CD8-positive, alpha-beta memory T cell (primary cell): ENCODE measurements at regions not wholly inside any gene's neighbourhood (a gene's known extent, or its start where the extent isn't known, plus 50 kb on each side); places are given as distances from the start of the nearest gene placed in this dataset.

Experiments
- CTCF ChIA-PET: fragments of 350-600 bp; sonication (Branson Sonifier 250); formaldehyde crosslinking; loops from one replicate; lab custom pipeline; 2021; ENCODE audit warnings: antibody characterized with exemption; lab: Charles Lee
- POLR2A ChIA-PET: fragments of 350-600 bp; sonication (Branson Sonifier 250); formaldehyde crosslinking; loops from one replicate; lab custom pipeline; 2021; ENCODE audit warnings: antibody characterized with exemption; lab: Charles Lee
- DNase-seq, 5 donors: peaks; one replicate each; pipeline versions ENCODE4 v3.0.0 to v3.0.0-alpha.2; 2020 to 2022; ENCODE audit warnings: mixed read lengths in 1 of 5
- H3K27ac ChIP-seq: one replicate; pipeline ENCODE4 v1.7.0; 2013; ENCODE audit warnings: low read depth, mild to moderate bottlenecking, low read length, moderate library complexity
- H3K27me3 ChIP-seq: 2 replicates; pipeline ENCODE4 v1.7.0; 2013; ENCODE audit warnings: low read length, mild to moderate bottlenecking; ENCODE audit not compliant: insufficient read depth, poor library complexity, severe bottlenecking
- H3K36me3 ChIP-seq: 2 replicates; pipeline ENCODE4 v1.7.0; 2013; ENCODE audit warnings: mild to moderate bottlenecking, low read length, moderate library complexity; ENCODE audit not compliant: insufficient read depth
- H3K4me1 ChIP-seq: 2 replicates; pipeline ENCODE4 v1.7.0; 2013; ENCODE audit warnings: mild to moderate bottlenecking, low read length, moderate library complexity; ENCODE audit not compliant: insufficient read depth
- H3K4me3 ChIP-seq: 2 replicates; pipeline ENCODE4 v1.7.0; 2013; ENCODE audit warnings: mild to moderate bottlenecking, low read length
- H3K9me3 ChIP-seq: 2 replicates; pipeline ENCODE4 v1.7.0; 2013; ENCODE audit warnings: mild to moderate bottlenecking, low read length
- H3K27ac Mint-ChIP-seq, 8 donors: one replicate each; pipeline ENCODE4 v1.8.0; 2020 to 2021; ENCODE audit warnings: mixed read lengths in 8 of 8, mild to moderate bottlenecking in 6 of 8, inconsistent platforms in 3 of 8, moderate library complexity in 3 of 8
- H3K27me3 Mint-ChIP-seq, 2 donors: one replicate each; pipeline ENCODE4 v1.8.0; 2020 to 2021; ENCODE audit warnings: mixed read lengths in 2 of 2, mild to moderate bottlenecking in 1 of 2, moderate library complexity in 1 of 2
- H3K36me3 Mint-ChIP-seq, 3 donors: one replicate each; pipeline ENCODE4 v1.8.0; 2020 to 2021; ENCODE audit warnings: mixed read lengths in 3 of 3, inconsistent platforms in 1 of 3, mild to moderate bottlenecking in 1 of 3
- H3K4me1 Mint-ChIP-seq, 3 donors: one replicate each; pipeline ENCODE4 v1.8.0; 2020 to 2021; ENCODE audit warnings: mixed read lengths in 3 of 3, inconsistent platforms in 1 of 3, mild to moderate bottlenecking in 1 of 3
- H3K4me3 Mint-ChIP-seq, 7 donors: one replicate each; pipeline ENCODE4 v1.8.0; 2020 to 2021; ENCODE audit warnings: mixed read lengths in 7 of 7, mild to moderate bottlenecking in 6 of 7, moderate library complexity in 4 of 7, inconsistent platforms in 2 of 7
- H3K9me3 Mint-ChIP-seq, 5 donors: one replicate each; pipeline ENCODE4 v1.8.0; 2020 to 2022; ENCODE audit warnings: mixed read lengths in 5 of 5, mild to moderate bottlenecking in 3 of 5, moderate library complexity in 2 of 5, inconsistent platforms in 1 of 5

- Mint-ChIP-seq H3K36me3 (no peaks in the 10 kb centered on the region), H3K4me1 (no peaks in the 10 kb centered on the region), H3K9me3 (no peaks in the 10 kb centered on the region), H3K4me3 (no peak overlapping the region), H3K27me3 (peaks cover 17 to 40% of the 10 kb centered on the region in 2 donors), H3K27ac (no peak overlapping the region)
- Histone ChIP-seq H3K36me3 (no peaks in the 10 kb centered on the region), H3K9me3 (no peaks in the 10 kb centered on the region), H3K4me3 (no peak overlapping the region), H3K4me1 (no peaks in the 10 kb centered on the region), H3K27ac (no peak overlapping the region), H3K27me3 (peaks cover 3% of the 10 kb centered on the region)
- DNase-seq, result no peak
- ChIA-PET POLR2A (no interaction called here), CTCF (interaction anchor here (1.1 kb wide), 1 partner anchor 12 kb away, joined by 3 read pairs; no protein-coding TSS in a partner anchor)
Observed at GRCh38 chr3:150293401-150294001, 114.6 kb upstream of the TSC22D2 start.

- H3K9me3 Mint-ChIP-seq, result no peaks in the 10 kb centered on the region
Observed at GRCh38 chr3:150292891-150293290, 115.2 kb upstream of the TSC22D2 start.

GRCh38 chr3:150291515-150291914 lies 116.6 kb upstream of the TSC22D2 start:
- Histone ChIP-seq H3K36me3 (no peaks in the 10 kb centered on the region), H3K9me3 (no peaks in the 10 kb centered on the region), H3K4me1 (no peaks in the 10 kb centered on the region), H3K27me3 (peaks cover under 1% of the 10 kb centered on the region), H3K27ac (no peak overlapping the region), H3K4me3 (no peak overlapping the region)
- Mint-ChIP-seq H3K4me3 (no peak overlapping the region), H3K27me3 (peaks cover 17 to 46% of the 10 kb centered on the region in 2 donors), H3K4me1 (no peaks in the 10 kb centered on the region), H3K9me3 (no peaks in the 10 kb centered on the region), H3K27ac (no peak overlapping the region), H3K36me3 (no peaks in the 10 kb centered on the region)
- no peak for DNase-seq
- CTCF ChIA-PET, result no interaction called here
- POLR2A ChIA-PET, result no interaction called here

More at GRCh38 chr3:150292891-150293290, 115.2 kb upstream of the TSC22D2 start:
- Histone ChIP-seq H3K27ac (no peak overlapping the region), H3K4me1 (no peaks in the 10 kb centered on the region), H3K9me3 (no peaks in the 10 kb centered on the region), H3K27me3 (peaks cover 3% of the 10 kb centered on the region), H3K4me3 (no peak overlapping the region), H3K36me3 (no peaks in the 10 kb centered on the region)
- Mint-ChIP-seq H3K27ac (no peak overlapping the region), H3K4me3 (no peak overlapping the region), H3K36me3 (no peaks in the 10 kb centered on the region), H3K4me1 (no peaks in the 10 kb centered on the region), H3K27me3 (peaks cover 17 to 42% of the 10 kb centered on the region in 2 donors)
- CTCF ChIA-PET, result no interaction called here
- POLR2A ChIA-PET, result no interaction called here
- no peak for DNase-seq

- no peak overlapping the region for H3K27ac Mint-ChIP-seq
- ChIA-PET POLR2A (no interaction called here), CTCF (interaction anchor here (0.7 to 2.3 kb wide), 8 partner anchors 9 to 217 kb away, joined by 3 to 22 read pairs (median 5); partner anchors contain the start of gene TSC22D2)
- peaks cover 7 to 38% of the 10 kb centered on the region in 2 donors for H3K27me3 Mint-ChIP-seq
- no peak overlapping the region for H3K4me3 Mint-ChIP-seq
- Histone ChIP-seq H3K9me3 (no peaks in the 10 kb centered on the region), H3K27ac (no peak overlapping the region), H3K4me1 (no peaks in the 10 kb centered on the region), H3K36me3 (no peaks in the 10 kb centered on the region), H3K4me3 (no peak overlapping the region), H3K27me3 (no peaks in the 10 kb centered on the region)
- no peaks in the 10 kb centered on the region for H3K9me3 Mint-ChIP-seq
- H3K36me3 Mint-ChIP-seq, result no peaks in the 10 kb centered on the region
- H3K4me1 Mint-ChIP-seq, result no peaks in the 10 kb centered on the region
- DNase-seq, result peak in 3 of 5 donors; percentile 35 to 47 (median 45)
Observed at GRCh38 chr3:150286390-150287147, 121.5 kb upstream of the TSC22D2 start.

- H3K36me3 ChIP-seq, result no peaks in the 10 kb centered on the region
- H3K27ac Mint-ChIP-seq, result peak overlapping the region in 2 of 8 donors; percentile 34 to 56
- no peaks in the 10 kb centered on the region for H3K27me3 ChIP-seq
- no peaks in the 10 kb centered on the region for H3K36me3 Mint-ChIP-seq
- DNase-seq, result no peak
- H3K9me3 ChIP-seq, result no peaks in the 10 kb centered on the region
- H3K9me3 Mint-ChIP-seq, result no peaks in the 10 kb centered on the region
- H3K4me3 Mint-ChIP-seq, result no peak overlapping the region
- ChIA-PET CTCF (interaction anchor here (0.9 to 2.3 kb wide), 5 partner anchors 10 to 212 kb away, joined by 4 to 22 read pairs (median 6); partner anchors contain the start of gene TSC22D2), POLR2A (no interaction called here)
- H3K27ac ChIP-seq, result no peak overlapping the region
- H3K27me3 Mint-ChIP-seq, result peaks cover 1 to 42% of the 10 kb centered on the region in 2 donors
- H3K4me3 ChIP-seq, result no peak overlapping the region
- H3K4me1 ChIP-seq, result no peaks in the 10 kb centered on the region
- H3K4me1 Mint-ChIP-seq, result no peaks in the 10 kb centered on the region
Observed at GRCh38 chr3:150285601-150286000, 122.5 kb upstream of the TSC22D2 start.

- ChIA-PET CTCF (interaction anchor here (0.8 kb wide), 1 partner anchor 130 kb away, joined by 3 read pairs; no protein-coding TSS in a partner anchor), POLR2A (no interaction called here)
- H3K27me3 Mint-ChIP-seq, result peaks cover 8 to 55% of the 10 kb centered on the region in 2 donors
- no peaks in the 10 kb centered on the region for H3K9me3 Mint-ChIP-seq
- H3K27ac Mint-ChIP-seq, result no peak overlapping the region
- Histone ChIP-seq H3K9me3 (no peaks in the 10 kb centered on the region), H3K27ac (no peak overlapping the region), H3K4me3 (no peak overlapping the region), H3K36me3 (no peaks in the 10 kb centered on the region), H3K4me1 (no peaks in the 10 kb centered on the region), H3K27me3 (no peaks in the 10 kb centered on the region)
- H3K4me1 Mint-ChIP-seq, result no peaks in the 10 kb centered on the region
- H3K4me3 Mint-ChIP-seq, result no peak overlapping the region
- no peaks in the 10 kb centered on the region for H3K36me3 Mint-ChIP-seq
- DNase-seq, result no peak
Observed at GRCh38 chr3:150278843-150279381, 129.2 kb upstream of the TSC22D2 start.

GRCh38 chr3:150278195-150278594 lies 129.9 kb upstream of the TSC22D2 start:
- Mint-ChIP-seq H3K36me3 (no peaks in the 10 kb centered on the region), H3K9me3 (no peaks in the 10 kb centered on the region), H3K27ac (no peak overlapping the region), H3K27me3 (peaks cover 8 to 52% of the 10 kb centered on the region in 2 donors), H3K4me3 (no peak overlapping the region), H3K4me1 (no peaks in the 10 kb centered on the region)
- Histone ChIP-seq H3K36me3 (no peaks in the 10 kb centered on the region), H3K4me1 (no peaks in the 10 kb centered on the region), H3K27ac (no peak overlapping the region), H3K27me3 (no peaks in the 10 kb centered on the region), H3K9me3 (no peaks in the 10 kb centered on the region), H3K4me3 (no peak overlapping the region)
- POLR2A ChIA-PET, result no interaction called here
- no peak for DNase-seq
- CTCF ChIA-PET, result no interaction called here

GRCh38 chr3:150277444-150277843 lies 130.7 kb upstream of the TSC22D2 start:
- Mint-ChIP-seq H3K4me3 (no peak overlapping the region), H3K9me3 (no peaks in the 10 kb centered on the region), H3K36me3 (no peaks in the 10 kb centered on the region), H3K27ac (no peak overlapping the region), H3K27me3 (peaks cover 10 to 51% of the 10 kb centered on the region in 2 donors), H3K4me1 (no peaks in the 10 kb centered on the region)
- CTCF ChIA-PET, result interaction anchor here (1.3 kb wide), 1 partner anchor 9 kb away, joined by 3 read pairs; no protein-coding TSS in a partner anchor
- H3K9me3 ChIP-seq, result no peaks in the 10 kb centered on the region
- POLR2A ChIA-PET, result no interaction called here
- H3K4me3 ChIP-seq, result no peak overlapping the region
- no peak overlapping the region for H3K27ac ChIP-seq
- H3K4me1 ChIP-seq, result no peaks in the 10 kb centered on the region
- DNase-seq, result no peak
- H3K27me3 ChIP-seq, result no peaks in the 10 kb centered on the region
- no peaks in the 10 kb centered on the region for H3K36me3 ChIP-seq
